AG04450 (cell line): ENCODE measurements at regions not wholly inside any gene's neighbourhood (a gene's known extent, or its start where the extent isn't known, plus 50 kb on each side); places are given as distances from the start of the nearest gene placed in this dataset.

Source experiments
- CTCF ChIA-PET: fragments of 300-600, 350-600 bp; formaldehyde crosslinking; extraction: SDS; loops from one replicate; lab custom pipeline; 2022; ENCODE audit warnings: antibody characterized with exemption, inconsistent platforms; lab: Charles Lee
- POLR2A ChIA-PET: fragments of 350-600 bp; formaldehyde crosslinking; extraction: SDS; loops from one replicate; lab custom pipeline; 2021; ENCODE audit warnings: antibody characterized with exemption, inconsistent platforms; lab: Yijun Ruan, JAX
- DNase-seq: peaks from one replicate; pipeline ENCODE4 v3.0.0-alpha.2; 2011; ENCODE audit warnings: low read depth, low spot score
- H3K27ac ChIP-seq: one replicate; pipeline ENCODE4 v1.5.1; 2012; ENCODE audit warnings: low read depth, low read length, control low read depth
- H3K27me3 ChIP-seq: one replicate; pipeline ENCODE4 v1.6.0; 2012; ENCODE audit warnings: low read length; ENCODE audit not compliant: control insufficient read depth, insufficient read depth
- H3K4me3 ChIP-seq: 2 replicates; pipeline ENCODE4 v1.5.1; 2011; ENCODE audit warnings: mild to moderate bottlenecking, low read depth, low read length, control low read depth
- H3K9me3 ChIP-seq: 2 replicates; pipeline ENCODE4 v1.5.1; 2012; ENCODE audit warnings: low read length; ENCODE audit not compliant: control insufficient read depth, insufficient read depth
- CTCF ChIP-seq: IDR thresholded peaks from 2 replicates; pipeline ENCODE4 v1.5.1; 2011; ENCODE audit warnings: low read depth, low read length, control low read depth, inconsistent platforms

- H3K4me3 ChIP-seq, result no peak overlapping the region
- no peak for DNase-seq
- no peaks in the 10 kb centered on the region for H3K9me3 ChIP-seq
- ChIA-PET POLR2A (no interaction called here), CTCF (no interaction called here)
- H3K27ac ChIP-seq, result no peak overlapping the region
- no peak for TF ChIP-seq CTCF
- no peaks in the 10 kb centered on the region for H3K27me3 ChIP-seq
These were observed 121.7 kb upstream of the TACR1 start for GRCh38 chr2:75320898-75321598.

- H3K4me3 ChIP-seq, result no peak overlapping the region
- no peak overlapping the region for H3K27ac ChIP-seq
- DNase-seq, result no peak
- TF ChIP-seq CTCF, result no peak
- POLR2A ChIA-PET, result no interaction called here
- no peaks in the 10 kb centered on the region for H3K9me3 ChIP-seq
- no peaks in the 10 kb centered on the region for H3K27me3 ChIP-seq
- CTCF ChIA-PET, result no interaction called here
These were observed 120.6 kb upstream of the TACR1 start for GRCh38 chr2:75319951-75320350.

GRCh38 chr2:75317802-75318201, 118.5 kb upstream of the TACR1 start:
- Histone ChIP-seq H3K9me3 (no peaks in the 10 kb centered on the region), H3K4me3 (no peak overlapping the region), H3K27ac (no peak overlapping the region), H3K27me3 (no peaks in the 10 kb centered on the region)
- POLR2A ChIA-PET, result no interaction called here
- TF ChIP-seq CTCF, result no peak
- no peak for DNase-seq
- CTCF ChIA-PET, result no interaction called here

GRCh38 chr2:75317316-75317715, 118.0 kb upstream of the TACR1 start:
- no peak overlapping the region for H3K4me3 ChIP-seq
- no peaks in the 10 kb centered on the region for H3K27me3 ChIP-seq
- ChIA-PET POLR2A (no interaction called here), CTCF (no interaction called here)
- H3K9me3 ChIP-seq, result no peaks in the 10 kb centered on the region
- no peak for DNase-seq
- no peak overlapping the region for H3K27ac ChIP-seq
- no peak for TF ChIP-seq CTCF

- no peak for TF ChIP-seq CTCF
- Histone ChIP-seq H3K27me3 (no peaks in the 10 kb centered on the region), H3K9me3 (no peaks in the 10 kb centered on the region), H3K4me3 (no peak overlapping the region), H3K27ac (no peak overlapping the region)
- ChIA-PET POLR2A (interaction anchor here (0.6 kb wide), 1 partner anchor 201 kb away, joined by 3 read pairs; no protein-coding TSS in a partner anchor), CTCF (interaction anchor here (1.1 kb wide), 1 partner anchor 116 kb away, joined by 3 read pairs; no protein-coding TSS in a partner anchor)
- DNase-seq, result no peak
These were observed 116.1 kb upstream of the TACR1 start for GRCh38 chr2:75315436-75315835.
